CD4-positive, alpha-beta T cell (primary cell): ENCODE measurements at regions not wholly inside any gene's neighbourhood (a gene's known extent, or its start where the extent isn't known, plus 50 kb on each side); places are given as distances from the start of the nearest gene placed in this dataset.

Experiments
- ATAC-seq: fragments of 200-7000 bp; cut with Tn5 transposase; one replicate; pipeline ENCODE4 v1.10.0; 2022; ENCODE audit warnings: mild to moderate bottlenecking; ENCODE audit not compliant: poor library complexity
- CTCF ChIA-PET: fragments of 350-600 bp; sonication (Branson Sonifier 250); formaldehyde crosslinking; loops from one replicate; lab custom pipeline; 2021; ENCODE audit warnings: antibody characterized with exemption, inconsistent platforms; lab: Charles Lee
- POLR2A ChIA-PET: fragments of 350-600 bp; sonication (Branson Sonifier 250); formaldehyde crosslinking; loops from one replicate; lab custom pipeline; 2021; ENCODE audit warnings: antibody characterized with exemption, inconsistent platforms; lab: Charles Lee
- DNase-seq, 14 experiments: peaks; one replicate each; pipeline ENCODE4 v3.0.0-alpha.2; 2013 to 2020; ENCODE audit warnings: mixed read lengths in 2 of 14
- H3K27ac ChIP-seq, 2 donors: one replicate each; pipeline versions ENCODE4 v1.5.1 to v1.7.0; 2013; ENCODE audit warnings: low read length in 2 of 2, low read depth in 1 of 2, mild to moderate bottlenecking in 1 of 2
- H3K27me3 ChIP-seq, 2 experiments: 1 replicate in 1 of 2; 2 replicates in 1 of 2; pipeline versions ENCODE4 v1.6.1 to v1.7.0; 2013; ENCODE audit warnings: low read length in 2 of 2, control low read depth in 1 of 2, mild to moderate bottlenecking in 1 of 2, moderate library complexity in 1 of 2; ENCODE audit not compliant: insufficient read depth in 2 of 2, control insufficient read depth in 1 of 2
- H3K36me3 ChIP-seq: one replicate; pipeline ENCODE4 v1.6.1; 2013; ENCODE audit warnings: low read length, control low read depth; ENCODE audit not compliant: insufficient read depth
- H3K4me1 ChIP-seq: one replicate; pipeline ENCODE4 v1.6.1; 2013; ENCODE audit warnings: low read length, control low read depth; ENCODE audit not compliant: insufficient read depth
- H3K4me3 ChIP-seq: one replicate; pipeline ENCODE4 v1.5.1; 2013; ENCODE audit warnings: mild to moderate bottlenecking, low read length, moderate library complexity
- H3K9me3 ChIP-seq, 2 experiments: 1 replicate in 1 of 2; 2 replicates in 1 of 2; pipeline versions ENCODE4 v1.6.1 to v1.7.0; 2013; ENCODE audit warnings: low read length in 2 of 2, mild to moderate bottlenecking in 2 of 2, control low read depth in 1 of 2, moderate library complexity in 1 of 2; ENCODE audit not compliant: control insufficient read depth in 1 of 2, insufficient read depth in 1 of 2
- H3K27ac Mint-ChIP-seq: one replicate; pipeline ENCODE4 v1.8.0; 2020; ENCODE audit warnings: mixed read lengths
- H3K27me3 Mint-ChIP-seq: one replicate; pipeline ENCODE4 v1.8.0; 2021; ENCODE audit warnings: mixed read lengths
- H3K36me3 Mint-ChIP-seq: one replicate; pipeline ENCODE4 v1.8.0; 2021; ENCODE audit warnings: low read depth, mixed read lengths
- H3K4me1 Mint-ChIP-seq: one replicate; pipeline ENCODE4 v1.8.0; 2021; ENCODE audit warnings: low read depth, mixed read lengths
- H3K4me3 Mint-ChIP-seq: one replicate; pipeline ENCODE4 v1.8.0; 2020; ENCODE audit warnings: mild to moderate bottlenecking, mixed read lengths
- H3K9me3 Mint-ChIP-seq: one replicate; pipeline ENCODE4 v1.8.0; 2020; ENCODE audit warnings: mixed read lengths
- intact Hi-C, 2 experiments: fragments of 100-400 bp; cut with DNase I in 1 of 2; cut with micrococcal nuclease in 1 of 2; formaldehyde crosslinking; loops; one replicate each; pipeline versions ENCODE4 v1.15.1 to v1.9.0; 2023 to 2025; cut with DNase I, micrococcal nuclease
- TF ChIP-seq, protein P1 (sequence below): fragments of 200-600 bp; IDR thresholded peaks from one replicate; pipeline ENCODE4 v1.8.0; 2022; ENCODE audit warnings: antibody characterized with exemption, mild to moderate bottlenecking

DNA sequence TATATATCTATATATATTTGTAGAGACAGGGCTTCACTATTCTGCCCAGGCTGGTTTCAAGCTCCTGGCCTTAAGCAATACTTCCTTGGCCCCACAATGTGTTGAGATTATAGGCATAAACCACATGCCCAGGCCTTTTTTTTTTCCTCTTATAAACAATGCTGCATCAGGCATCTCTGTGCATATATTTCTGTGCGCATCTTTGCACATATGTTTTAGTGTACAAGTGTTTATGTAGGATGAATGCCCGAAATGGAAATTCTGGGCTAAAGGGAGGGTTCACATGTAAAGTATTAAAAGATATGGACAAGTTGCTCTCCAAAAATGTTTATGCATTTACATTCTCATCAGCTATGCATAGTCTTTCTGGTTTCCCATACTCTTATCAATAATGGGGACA lies 183.2 kb upstream of the SPRED2 start:
- ChIA-PET CTCF (interaction anchor here (0.6 kb wide), 1 partner anchor 282 kb away, joined by 4 read pairs; no protein-coding TSS in a partner anchor), POLR2A (no interaction called here)
- H3K9me3 ChIP-seq: no peaks in the 10 kb centered on the region
- no peak overlapping the region for H3K4me3 ChIP-seq
- peaks cover 4% of the 10 kb centered on the region for H3K27me3 Mint-ChIP-seq
- TF ChIP-seq, protein P1, sequence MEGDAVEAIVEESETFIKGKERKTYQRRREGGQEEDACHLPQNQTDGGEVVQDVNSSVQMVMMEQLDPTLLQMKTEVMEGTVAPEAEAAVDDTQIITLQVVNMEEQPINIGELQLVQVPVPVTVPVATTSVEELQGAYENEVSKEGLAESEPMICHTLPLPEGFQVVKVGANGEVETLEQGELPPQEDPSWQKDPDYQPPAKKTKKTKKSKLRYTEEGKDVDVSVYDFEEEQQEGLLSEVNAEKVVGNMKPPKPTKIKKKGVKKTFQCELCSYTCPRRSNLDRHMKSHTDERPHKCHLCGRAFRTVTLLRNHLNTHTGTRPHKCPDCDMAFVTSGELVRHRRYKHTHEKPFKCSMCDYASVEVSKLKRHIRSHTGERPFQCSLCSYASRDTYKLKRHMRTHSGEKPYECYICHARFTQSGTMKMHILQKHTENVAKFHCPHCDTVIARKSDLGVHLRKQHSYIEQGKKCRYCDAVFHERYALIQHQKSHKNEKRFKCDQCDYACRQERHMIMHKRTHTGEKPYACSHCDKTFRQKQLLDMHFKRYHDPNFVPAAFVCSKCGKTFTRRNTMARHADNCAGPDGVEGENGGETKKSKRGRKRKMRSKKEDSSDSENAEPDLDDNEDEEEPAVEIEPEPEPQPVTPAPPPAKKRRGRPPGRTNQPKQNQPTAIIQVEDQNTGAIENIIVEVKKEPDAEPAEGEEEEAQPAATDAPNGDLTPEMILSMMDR: no peak
- no peak overlapping the region for H3K27ac Mint-ChIP-seq
- no peaks in the 10 kb centered on the region for H3K4me1 Mint-ChIP-seq
- no peak overlapping the region for H3K4me3 Mint-ChIP-seq
- no peak for DNase-seq
- no peak for ATAC-seq
- H3K27me3 ChIP-seq: peaks cover 3 to 8% of the 10 kb centered on the region in 2 experiments
- intact Hi-C loops: no loop called here
- H3K36me3 Mint-ChIP-seq: no peaks in the 10 kb centered on the region
- no peak overlapping the region for H3K27ac ChIP-seq
- H3K36me3 ChIP-seq: no peaks in the 10 kb centered on the region
- no peaks in the 10 kb centered on the region for H3K9me3 Mint-ChIP-seq
- no peaks in the 10 kb centered on the region for H3K4me1 ChIP-seq

DNA sequence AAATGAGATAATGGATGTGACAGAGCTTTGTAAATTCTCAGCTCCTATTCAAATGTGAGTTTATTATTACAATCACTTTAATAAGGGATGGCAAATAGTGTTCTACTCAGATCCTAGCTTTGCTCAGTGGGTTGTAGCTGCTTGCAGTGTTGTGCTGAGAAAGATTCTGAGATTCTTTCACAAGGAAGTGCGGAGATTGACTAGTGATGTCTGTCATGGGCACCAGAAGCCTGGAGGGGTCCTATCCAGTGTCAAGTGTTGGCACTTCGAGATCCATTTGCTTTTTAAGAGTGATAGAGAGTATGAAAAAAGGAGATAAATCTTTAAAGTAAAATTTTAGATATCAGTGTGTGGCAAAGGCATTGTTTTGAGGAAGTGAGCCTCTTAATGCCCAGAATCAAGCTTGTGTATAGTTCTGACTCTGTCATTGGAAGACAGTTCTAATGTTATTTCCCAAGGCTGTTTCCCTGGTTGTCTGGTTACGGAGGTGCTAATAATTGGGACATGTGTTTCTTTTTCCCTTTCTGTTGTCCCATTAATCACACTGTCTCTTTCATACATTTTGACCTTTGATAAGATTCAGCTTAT lies 181.7 kb upstream of the SPRED2 start:
- Mint-ChIP-seq H3K27ac (no peak overlapping the region), H3K4me1 (no peaks in the 10 kb centered on the region), H3K4me3 (no peak overlapping the region), H3K27me3 (no peaks in the 10 kb centered on the region), H3K9me3 (no peaks in the 10 kb centered on the region), H3K36me3 (no peaks in the 10 kb centered on the region)
- H3K4me3 ChIP-seq: no peak overlapping the region
- POLR2A ChIA-PET: no interaction called here
- CTCF ChIA-PET: no interaction called here
- TF ChIP-seq, protein P1: no peak
- no peaks in the 10 kb centered on the region for H3K4me1 ChIP-seq
- no peak overlapping the region for H3K27ac ChIP-seq
- no peaks in the 10 kb centered on the region for H3K27me3 ChIP-seq
- DNase-seq: no peak
- ATAC-seq: no peak
- no peaks in the 10 kb centered on the region for H3K36me3 ChIP-seq
- intact Hi-C loops: no loop called here
- H3K9me3 ChIP-seq: no peaks in the 10 kb centered on the region

DNA sequence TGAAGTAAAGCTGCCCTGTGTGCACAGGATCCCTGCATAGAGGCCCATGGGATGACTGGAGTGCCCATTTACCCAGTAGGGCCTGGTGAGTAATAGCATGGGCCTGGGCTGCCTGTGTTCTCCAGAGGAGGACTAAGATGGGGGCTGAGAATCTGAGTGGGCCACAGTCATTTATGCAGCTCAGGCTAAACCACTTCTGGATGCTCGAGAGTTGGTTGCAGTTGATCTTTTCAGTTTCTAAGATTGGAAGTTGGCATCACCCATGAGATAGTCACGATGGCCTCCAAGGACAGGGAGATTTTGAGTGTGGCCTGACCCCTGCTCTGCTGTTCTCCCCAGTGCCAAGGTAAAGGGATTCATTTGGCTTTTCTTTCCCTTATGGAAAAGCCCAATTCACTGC lies 179.1 kb upstream of the SPRED2 start:
- no peak overlapping the region for H3K4me3 Mint-ChIP-seq
- no peaks in the 10 kb centered on the region for H3K9me3 Mint-ChIP-seq
- H3K27me3 Mint-ChIP-seq: no peaks in the 10 kb centered on the region
- intact Hi-C loops: no loop called here
- H3K36me3 Mint-ChIP-seq: no peaks in the 10 kb centered on the region
- H3K27me3 ChIP-seq: no peaks in the 10 kb centered on the region
- DNase-seq (no peak), ATAC-seq (no peak)
- POLR2A ChIA-PET: no interaction called here
- no peak overlapping the region for H3K4me3 ChIP-seq
- TF ChIP-seq, protein P1: no peak
- no peaks in the 10 kb centered on the region for H3K4me1 ChIP-seq
- no peak overlapping the region for H3K27ac Mint-ChIP-seq
- CTCF ChIA-PET: no interaction called here
- no peaks in the 10 kb centered on the region for H3K9me3 ChIP-seq
- no peak overlapping the region for H3K27ac ChIP-seq
- no peaks in the 10 kb centered on the region for H3K36me3 ChIP-seq
- no peaks in the 10 kb centered on the region for H3K4me1 Mint-ChIP-seq
